SW 1271 (cell line): ENCODE measurements at regions not wholly inside any gene's neighbourhood (a gene's known extent, or its start where the extent isn't known, plus 50 kb on each side); places are given as distances from the start of the nearest gene placed in this dataset.

ENCODE experiments used
- DNase-seq, 2 experiments: peaks; one replicate each; lab custom pipeline; 2025; lab: John Stamatoyannopoulos, UW

DNA sequence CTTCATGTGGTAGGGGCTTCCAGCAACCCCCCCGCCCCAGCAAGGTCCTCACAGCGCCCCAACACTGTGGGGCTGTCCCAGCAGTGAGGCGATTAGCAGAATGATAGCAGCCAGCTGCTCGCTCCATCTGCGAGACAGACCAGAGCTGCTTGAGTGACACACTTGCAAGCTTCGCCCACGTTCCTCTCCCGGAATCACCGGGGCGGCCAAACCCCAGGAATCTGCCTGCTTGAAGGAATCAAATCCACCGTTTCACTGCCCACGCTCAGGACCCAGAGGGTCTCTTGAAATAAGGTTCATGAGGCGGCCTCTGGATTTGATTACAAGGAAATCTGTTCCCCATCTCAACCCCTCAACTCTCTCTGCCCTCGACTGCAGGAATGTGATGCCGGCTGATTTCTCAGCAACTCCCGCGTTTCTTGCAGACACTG lies 356.0 kb downstream of the C16orf95 start:
- DNase-seq, result no peak

- DNase-seq, result no peak
Measured at GRCh38 chr16:86962259-86962658, 354.9 kb downstream of the C16orf95 start.

- DNase-seq, result no peak
Measured at GRCh38 chr16:86962913-86963312, 354.3 kb downstream of the C16orf95 start.

GRCh38 chr16:86963600-86964575 lies 353.3 kb downstream of the C16orf95 start:
- DNase-seq, result no peak

DNA sequence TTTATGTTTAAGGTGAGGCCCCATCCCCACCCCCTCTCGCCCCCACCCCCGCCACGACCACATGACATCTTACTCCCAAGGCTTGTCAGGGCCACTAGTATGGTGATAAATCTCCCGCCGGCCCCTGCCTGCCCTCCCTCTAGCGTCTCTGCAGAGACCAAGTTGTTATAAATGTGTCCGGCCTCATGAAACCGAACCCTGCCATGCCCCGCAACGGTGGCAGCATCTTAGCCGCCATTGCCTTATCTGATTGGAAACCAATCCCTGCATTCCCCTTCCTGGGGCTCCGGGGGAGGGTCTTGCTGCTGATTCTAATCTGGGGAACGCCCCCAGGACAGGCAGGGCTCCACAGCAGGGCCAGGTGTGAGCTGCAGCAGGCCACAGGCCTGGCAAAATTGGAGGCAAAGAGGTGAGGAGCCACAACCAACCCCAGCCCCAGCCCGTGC lies 352.4 kb downstream of the C16orf95 start:
- no peak for DNase-seq

- no peak for DNase-seq
Measured at GRCh38 chr16:86965331-86965730, 351.9 kb downstream of the C16orf95 start.

- DNase-seq, result no peak
Measured at GRCh38 chr16:86965840-86966550, 351.2 kb downstream of the C16orf95 start.

DNA sequence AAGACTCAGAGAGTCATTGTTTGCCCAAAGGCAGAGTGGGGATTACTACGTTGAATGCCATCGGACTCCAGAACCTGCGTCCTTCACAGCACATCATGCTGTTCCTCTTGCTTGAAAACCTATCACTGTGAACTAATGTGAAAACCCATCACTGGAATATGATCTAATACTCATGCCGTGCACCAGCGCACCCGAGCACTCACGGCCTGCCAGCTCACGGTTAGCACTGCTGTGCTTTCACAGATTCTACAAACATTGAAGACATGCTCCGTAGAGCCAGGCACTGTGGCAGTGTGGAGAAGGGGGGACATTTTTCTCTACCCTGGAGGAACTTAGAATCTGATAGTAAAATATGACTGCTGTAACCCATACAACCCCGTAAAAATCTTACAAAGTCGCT lies 350.4 kb downstream of the C16orf95 start:
- DNase-seq, result no peak

DNA sequence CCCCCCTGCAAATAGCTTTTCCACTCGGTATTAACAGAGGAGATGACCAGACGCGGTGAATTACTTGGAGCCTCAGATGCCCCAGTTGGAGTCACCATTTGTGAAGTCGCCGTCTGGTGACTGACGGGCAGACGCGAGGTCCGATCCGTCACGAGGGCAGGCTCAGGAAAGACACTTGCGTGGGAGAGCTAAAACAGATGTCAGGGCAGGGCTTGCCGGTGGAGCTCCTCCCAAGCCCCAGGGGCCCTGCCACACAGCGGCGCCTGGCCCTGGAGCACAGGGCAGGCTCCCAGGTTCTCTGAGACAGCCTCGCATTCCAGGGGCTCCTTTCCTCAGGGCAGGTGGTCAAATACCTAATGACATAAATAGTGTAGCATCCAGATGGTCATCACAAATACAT lies 348.3 kb downstream of the C16orf95 start:
- no peak for DNase-seq

- DNase-seq, result no peak
Measured at GRCh38 chr16:86969716-86970115, 347.5 kb downstream of the C16orf95 start.

DNA sequence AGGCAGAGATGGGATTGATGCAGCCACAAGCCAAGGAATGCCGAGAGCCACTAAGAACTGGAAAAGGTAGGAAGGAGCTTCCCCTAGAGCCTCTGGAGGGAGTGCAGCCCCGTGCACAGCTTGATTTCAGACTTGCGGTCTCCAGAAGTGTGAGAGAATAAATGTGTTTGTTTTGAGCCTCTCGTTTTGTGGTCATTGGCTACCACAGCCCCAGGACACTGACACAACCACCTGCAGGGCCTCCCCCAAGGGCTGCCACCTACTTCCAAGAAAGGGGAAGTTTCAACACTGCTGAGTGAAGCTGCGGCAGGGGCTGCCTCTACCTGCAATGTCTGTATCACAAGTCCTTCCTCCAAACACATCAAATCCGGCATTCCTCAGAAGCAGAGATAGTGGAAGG lies 346.9 kb downstream of the C16orf95 start:
- no peak for DNase-seq

- DNase-seq, result no peak
Measured at GRCh38 chr16:86970726-86971125, 346.5 kb downstream of the C16orf95 start.

- DNase-seq, result no peak
Measured at GRCh38 chr16:86971251-86971650, 345.9 kb downstream of the C16orf95 start.

DNA sequence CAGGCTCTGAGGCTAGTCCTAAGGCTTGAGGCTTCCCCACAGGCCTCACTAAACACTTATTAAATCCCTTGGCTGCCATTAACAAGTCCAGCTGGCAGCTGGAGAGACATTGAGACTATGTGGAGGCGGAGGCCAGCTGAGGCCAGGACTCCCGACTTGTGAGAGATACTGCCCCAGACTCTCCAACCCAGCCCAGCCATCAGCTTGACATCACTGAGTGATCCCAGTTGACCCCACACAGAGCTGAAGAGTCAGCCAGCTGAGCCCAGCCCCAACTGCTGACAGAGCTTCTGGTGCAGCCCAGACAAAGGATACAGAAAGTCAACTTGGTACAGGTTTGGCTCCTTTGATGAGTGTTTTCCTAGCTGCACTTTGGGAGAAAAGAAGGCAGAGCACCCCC lies 343.1 kb downstream of the C16orf95 start:
- no peak for DNase-seq

GRCh38 chr16:86975445-86975844 lies 341.7 kb downstream of the C16orf95 start:
- peak in 1 of 2 experiments; percentile 65 for DNase-seq

GRCh38 chr16:86977076-86977676 lies 340.0 kb downstream of the C16orf95 start:
- no peak for DNase-seq

DNA sequence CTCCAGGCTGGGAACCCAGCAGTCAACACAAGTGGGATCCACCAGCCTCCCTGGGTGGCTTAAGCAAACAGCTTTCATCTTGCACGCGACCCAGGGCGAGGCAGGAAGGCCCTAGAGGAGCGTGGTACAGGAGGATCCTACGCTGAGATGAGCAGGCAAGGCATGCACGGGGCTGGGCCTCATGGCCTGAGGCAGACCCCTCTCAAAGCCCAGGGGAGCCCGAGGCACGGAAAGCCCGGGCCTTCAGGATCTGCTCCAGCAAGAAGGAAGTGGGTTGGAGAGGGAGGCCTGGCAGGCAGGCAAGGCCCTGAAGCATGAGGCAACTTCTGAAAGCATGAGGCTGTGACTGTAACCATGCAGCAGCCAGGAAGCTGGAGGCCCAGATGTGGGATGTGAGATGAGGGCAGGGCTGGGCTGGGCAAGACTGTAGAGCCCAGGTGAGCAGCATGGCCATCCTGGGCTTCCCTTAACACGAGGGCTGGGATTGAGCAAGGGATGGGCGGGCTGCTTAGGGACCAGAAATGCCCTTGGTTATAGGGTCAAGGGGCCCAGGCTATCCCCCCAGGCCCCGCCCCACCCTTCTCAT lies 338.7 kb downstream of the C16orf95 start:
- DNase-seq, result no peak

DNA sequence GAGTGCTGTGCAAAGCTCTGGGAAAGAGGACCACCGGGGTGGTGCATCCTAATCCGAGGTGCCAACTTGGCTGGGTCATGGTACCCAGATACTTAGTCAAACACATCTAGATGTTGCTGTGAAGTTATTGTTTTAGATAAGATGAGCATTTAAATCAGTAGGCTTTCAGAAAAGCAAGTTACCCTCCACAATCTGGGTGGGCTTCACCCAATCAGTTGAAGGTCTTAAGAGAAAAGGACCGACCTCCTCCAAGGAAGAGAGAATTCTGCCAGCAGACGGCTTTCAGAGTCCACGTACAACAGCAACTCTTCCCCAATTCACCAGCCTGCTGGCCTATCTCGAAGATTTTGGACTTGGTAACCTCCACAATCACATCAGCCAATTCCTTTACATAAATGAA lies 338.1 kb downstream of the C16orf95 start:
- no peak for DNase-seq

DNA sequence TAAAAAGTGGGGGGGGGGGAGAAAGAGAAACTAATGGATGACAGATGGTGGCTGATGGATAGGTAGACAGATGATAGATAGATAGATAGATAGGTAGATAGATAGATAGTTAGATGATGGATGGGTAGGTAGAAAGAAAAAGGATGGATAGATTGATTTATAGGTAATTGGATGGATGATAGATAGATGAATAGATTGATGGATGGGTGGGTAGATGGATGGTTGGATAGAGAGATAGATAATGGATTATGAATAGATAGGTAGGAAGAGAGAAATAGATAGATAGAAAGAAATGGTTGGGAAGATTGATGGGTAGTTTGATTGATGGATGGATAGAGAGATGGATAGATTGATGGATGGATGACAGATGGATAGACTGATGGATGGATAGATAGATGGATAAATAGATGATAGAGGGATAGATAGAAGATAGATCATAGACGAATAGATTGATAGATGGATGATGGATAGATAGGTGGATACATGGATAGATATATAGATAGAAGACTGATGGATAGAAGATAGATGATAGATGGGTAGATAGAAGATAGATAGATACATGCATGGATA lies 337.1 kb downstream of the C16orf95 start:
- DNase-seq, result no peak

- DNase-seq, result no peak
Measured at GRCh38 chr16:86980644-86981043, 336.5 kb downstream of the C16orf95 start.

DNA sequence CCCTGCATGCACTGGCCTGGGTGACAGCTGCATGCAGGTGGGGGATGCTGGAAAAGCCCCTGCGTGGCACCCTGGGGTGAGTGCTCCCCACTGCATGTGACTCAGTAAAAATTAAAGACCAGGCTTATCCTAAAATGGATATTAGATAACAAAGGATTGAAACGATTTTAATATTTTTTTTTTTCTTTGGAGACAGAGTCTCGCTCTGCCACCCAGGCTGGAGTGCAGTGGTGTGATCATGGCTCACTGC lies 334.9 kb downstream of the C16orf95 start:
- DNase-seq, result no peak

DNA sequence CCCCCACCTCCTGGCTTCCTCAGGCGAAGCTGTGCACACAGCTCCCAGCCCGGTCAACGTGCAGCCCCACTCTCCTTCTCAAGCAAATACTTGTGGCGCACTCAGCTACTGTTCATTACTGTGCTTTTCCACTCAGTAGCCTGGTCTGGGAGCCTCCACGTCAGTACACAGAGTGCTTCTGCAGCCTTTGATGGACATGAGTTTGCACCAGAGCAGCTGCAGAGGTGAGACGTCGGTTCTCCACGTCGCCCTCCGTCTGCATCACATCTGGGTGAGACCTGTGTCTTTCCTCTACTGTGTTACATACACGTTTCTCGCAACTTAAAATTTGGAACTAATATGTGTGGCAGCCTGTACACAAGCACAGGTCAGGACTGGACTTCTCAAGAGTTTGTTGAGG lies 334.3 kb downstream of the C16orf95 start:
- DNase-seq, result no peak
